Activated T-cell treated with anti-CD3 and anti-CD28 coated beads for 4 hours (primary cell): ENCODE measurements at regions not wholly inside any gene's neighbourhood (a gene's known extent, or its start where the extent isn't known, plus 50 kb on each side); places are given as distances from the start of the nearest gene placed in this dataset.
"Not testable (repeated sequence)": the region's sequence is repeated elsewhere in the genome, so short reads cannot be mapped to it uniquely, and the experiment has no call there.

Source experiments
- DNase-seq: peaks from one replicate; pipeline ENCODE4 v3.0.0-alpha.2; 2020

GRCh38 chr14:106722813-106723687 lies 1196.7 kb downstream of the TMEM121 start:
- not testable (repeated sequence) for DNase-seq

- DNase-seq, result not testable (repeated sequence)
Measured at GRCh38 chr14:106727962-106728361, 1201.6 kb downstream of the TMEM121 start.

DNA sequence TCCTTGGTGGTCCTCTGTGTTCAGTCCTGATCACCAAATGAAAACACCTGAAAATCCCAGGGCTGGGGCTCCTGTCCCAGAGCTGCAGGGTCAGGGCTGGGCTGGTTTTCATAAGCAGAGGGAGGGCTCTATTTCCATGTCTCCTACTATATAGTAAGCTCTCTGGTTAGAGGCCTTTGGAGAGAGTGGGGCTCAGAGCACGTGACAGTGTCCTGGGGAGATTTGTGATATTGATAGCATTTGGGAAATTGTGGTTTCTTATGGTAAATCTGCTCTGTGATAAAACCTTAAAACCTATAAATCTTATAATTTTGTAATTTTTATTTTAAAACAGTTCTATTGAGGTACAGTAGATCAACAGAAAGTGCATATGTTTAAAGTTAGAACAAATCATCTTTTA lies 1202.2 kb downstream of the TMEM121 start:
- DNase-seq, result no peak

DNA sequence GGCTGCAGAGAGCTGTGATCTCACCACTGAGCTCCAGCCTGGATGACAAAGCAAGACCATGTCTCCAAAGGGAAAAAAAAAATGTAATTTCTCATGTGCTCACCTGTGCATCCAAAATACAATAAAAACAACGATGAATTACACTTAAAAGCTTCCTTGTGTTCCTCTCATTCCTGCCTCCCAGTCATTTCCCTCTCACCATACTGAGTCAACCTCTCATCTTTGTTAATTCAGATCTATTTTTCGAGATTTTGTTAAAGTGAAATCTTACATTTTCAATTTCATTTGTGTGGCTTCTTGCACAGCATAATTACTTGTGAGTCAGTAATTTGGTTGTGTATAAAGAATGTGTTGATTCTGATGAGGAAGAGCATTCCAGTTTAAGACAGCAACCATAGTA lies 1203.2 kb downstream of the TMEM121 start:
- no peak for DNase-seq

GRCh38 chr14:106733771-106734170 lies 1207.4 kb downstream of the TMEM121 start:
- DNase-seq, result no peak

DNA sequence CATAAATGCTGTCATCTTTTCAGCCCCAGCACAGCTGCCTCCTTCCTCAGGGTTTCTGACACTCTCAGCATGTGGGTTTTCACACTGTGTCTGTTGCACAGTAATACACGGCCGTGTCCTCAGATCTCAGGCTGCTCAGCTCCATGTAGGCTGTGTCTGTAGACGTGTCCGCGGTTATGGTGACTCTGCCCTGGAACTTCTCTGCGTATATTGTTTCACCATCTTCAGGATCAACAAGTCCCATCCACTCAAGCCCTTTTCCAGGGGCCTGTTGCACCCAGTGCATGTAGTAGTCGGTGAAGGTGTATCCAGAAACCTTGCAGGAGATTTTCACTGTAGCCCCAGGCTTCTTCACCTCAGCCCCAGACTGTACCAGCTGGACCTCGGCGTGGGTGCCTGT lies 1210.6 kb downstream of the TMEM121 start:
- no peak for DNase-seq

DNA sequence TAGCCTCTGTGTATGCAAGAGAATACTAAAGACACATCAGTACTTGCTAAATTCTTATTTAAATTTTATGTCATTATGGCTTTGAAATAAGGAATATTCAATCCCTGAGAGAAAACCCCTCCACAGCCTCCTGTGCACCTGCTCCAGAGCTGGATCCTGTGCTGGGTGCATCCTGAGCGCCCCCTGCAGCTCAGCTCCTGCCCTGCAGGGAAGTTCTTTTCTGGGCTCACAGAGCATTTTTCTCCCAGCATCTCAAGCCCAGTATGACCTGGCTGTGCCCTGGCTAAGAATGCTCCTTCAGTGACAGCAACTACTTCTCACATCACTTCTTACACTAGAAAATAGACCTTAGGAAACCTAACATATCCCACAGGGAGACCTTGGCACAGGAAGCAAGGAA lies 1211.7 kb downstream of the TMEM121 start:
- DNase-seq, result no peak

GRCh38 chr14:106738598-106739258 lies 1212.3 kb downstream of the TMEM121 start:
- DNase-seq, result not testable (repeated sequence)

DNA sequence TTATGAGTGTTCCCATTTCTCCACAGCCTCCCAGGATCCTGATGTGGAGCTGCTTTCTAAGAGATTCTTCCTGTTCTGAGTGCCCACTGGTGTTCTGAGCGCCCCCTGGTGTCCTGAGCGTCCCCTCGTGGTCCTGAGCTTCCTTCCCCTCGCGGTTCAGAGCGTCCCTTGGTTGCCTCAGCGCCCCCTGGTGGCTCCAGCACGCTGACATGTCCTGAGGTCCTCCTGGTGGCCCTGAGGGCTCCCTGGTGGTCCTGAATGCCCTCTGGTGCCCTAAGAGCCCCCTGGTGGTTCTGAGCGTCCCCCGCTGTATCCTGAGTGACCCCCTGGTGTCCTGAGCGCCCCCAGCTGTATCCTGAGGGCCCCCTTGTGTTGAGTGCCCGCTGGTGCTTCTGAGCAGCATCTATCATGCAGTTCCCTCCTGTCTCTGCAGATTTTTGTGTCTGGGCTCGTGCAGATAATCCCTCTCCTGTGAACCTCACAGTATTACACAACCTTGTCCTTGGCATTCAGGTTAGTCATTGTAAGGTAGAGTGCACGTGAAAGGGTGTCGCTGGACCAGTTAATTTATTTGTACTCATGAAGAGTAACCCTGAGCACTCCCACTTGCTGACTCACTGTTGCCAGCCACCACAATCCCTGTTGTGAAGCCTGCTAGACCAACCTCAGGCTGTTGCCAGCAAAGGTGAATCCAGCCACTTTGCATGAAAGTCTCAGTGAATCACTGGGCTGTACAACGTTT lies 1214.9 kb downstream of the TMEM121 start:
- DNase-seq, result not testable (repeated sequence)

DNA sequence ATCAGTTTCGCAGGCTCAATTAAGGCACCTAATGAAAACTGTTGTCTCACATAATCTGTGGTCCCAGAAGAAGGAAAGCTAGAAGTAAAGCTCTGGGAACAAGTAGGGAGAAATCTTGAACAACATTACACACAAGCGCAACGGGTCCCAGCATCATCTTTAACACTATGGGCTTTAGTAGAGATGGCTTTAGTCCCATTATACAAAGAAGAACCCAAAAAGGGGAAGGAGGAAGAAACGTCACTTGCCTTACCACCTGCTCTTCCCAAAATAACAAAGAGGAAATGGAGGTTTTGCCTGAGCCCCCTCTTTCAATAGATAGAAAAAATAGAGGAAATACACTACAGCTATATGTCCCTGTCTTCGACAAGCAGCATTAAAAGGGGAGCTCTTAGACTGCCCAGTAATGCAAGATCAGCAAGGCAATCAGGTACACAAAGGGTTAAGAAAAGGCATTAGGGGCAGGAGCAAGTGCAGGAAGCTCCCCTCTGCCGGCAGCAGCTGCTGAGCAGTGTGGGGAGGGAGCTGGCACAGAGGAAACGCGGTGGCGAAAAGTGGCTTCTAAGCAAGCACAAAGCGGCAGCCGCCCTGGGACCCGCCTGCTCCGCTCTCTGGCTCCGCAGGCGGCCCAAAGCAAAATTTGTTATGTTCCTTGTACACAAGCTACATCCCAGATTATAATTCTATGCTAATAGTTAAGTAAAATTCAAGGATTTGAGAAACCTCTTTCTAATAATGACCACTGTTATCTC lies 1218.8 kb downstream of the TMEM121 start:
- DNase-seq, result not testable (repeated sequence)

GRCh38 chr14:106750089-106750488 lies 1223.7 kb downstream of the TMEM121 start:
- not testable (repeated sequence) for DNase-seq

DNA sequence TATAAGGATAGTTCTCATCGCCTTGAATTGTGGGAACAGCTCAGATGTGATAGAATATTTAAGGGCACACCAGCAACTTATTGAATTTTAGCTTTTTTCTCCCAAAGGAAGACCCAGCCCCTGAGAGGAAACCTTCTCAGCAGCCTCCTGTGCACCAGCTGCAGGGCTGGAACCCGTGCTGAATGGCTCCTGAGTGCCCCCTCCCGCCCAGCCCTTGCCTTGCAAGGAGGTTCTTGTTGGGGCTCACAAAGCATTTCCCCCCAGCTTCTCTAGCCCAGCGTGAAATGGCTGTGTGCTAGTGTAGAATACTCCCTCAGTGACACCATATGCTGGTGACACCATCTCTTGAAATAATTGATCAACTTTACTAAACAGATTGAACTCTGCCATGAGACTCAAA lies 1227.4 kb downstream of the TMEM121 start:
- DNase-seq, result not testable (repeated sequence)

DNA sequence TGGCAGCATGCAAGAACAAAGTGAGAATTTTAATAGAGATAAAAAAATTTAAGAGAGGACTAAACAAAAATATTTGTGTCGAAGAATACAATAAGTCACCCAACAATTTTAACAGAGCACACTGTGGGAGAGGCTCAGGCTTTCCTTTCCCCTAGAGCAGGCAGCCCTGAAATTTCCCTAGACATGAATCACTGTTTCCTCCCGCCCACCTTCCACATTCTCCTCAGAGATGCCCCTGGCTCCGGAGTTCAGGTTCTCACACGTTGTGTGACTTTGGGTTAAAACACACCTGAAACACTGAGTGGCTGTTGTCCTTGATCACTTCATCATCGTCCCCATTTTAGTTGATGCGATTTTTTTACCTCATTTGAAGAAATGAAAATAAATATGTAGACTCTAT lies 1231.1 kb downstream of the TMEM121 start:
- DNase-seq, result not testable (repeated sequence)

- DNase-seq, result not testable (repeated sequence)
Measured at GRCh38 chr14:106761886-106762816, 1235.8 kb downstream of the TMEM121 start.

DNA sequence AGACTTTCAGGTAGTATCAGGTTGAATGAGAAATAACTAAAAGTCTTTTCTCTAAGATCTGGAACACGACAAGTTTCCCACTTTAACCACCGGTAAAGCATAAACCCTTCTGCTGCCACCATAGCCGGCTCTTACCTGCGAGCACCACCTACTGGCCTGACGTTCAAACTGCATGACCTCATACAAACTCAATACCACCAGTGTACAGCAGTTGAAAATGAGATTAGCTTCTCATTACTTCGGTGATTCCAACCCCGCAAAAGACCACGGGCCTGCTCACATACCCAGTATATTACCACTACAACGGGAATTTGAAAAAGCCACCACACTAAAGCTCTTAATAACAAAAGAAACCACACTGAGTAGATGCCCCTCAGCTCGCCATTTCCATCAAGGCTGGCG lies 1238.6 kb downstream of the TMEM121 start:
- not testable (repeated sequence) for DNase-seq

DNA sequence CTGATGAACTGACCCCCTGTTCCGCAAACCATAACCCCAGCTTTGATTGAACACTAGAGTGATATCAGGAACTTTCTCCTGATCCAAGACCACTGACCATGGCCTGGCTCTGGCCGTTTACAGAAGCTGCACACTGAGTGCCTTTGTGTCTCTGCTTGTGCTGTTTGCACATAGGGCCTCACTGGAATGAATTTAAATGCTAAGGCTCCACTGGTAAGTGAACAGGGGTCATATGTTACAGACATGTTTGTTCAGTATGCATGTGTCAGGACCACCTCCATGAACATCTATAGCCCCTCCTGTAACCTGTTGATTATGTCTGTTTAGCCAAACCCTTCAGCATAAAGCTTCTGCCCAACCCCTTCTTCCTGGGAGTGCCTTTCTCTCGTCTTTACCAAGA lies 1239.8 kb downstream of the TMEM121 start:
- no peak for DNase-seq

- DNase-seq, result peak; percentile 36
Measured at GRCh38 chr14:106766551-106767277, 1240.3 kb downstream of the TMEM121 start.

DNA sequence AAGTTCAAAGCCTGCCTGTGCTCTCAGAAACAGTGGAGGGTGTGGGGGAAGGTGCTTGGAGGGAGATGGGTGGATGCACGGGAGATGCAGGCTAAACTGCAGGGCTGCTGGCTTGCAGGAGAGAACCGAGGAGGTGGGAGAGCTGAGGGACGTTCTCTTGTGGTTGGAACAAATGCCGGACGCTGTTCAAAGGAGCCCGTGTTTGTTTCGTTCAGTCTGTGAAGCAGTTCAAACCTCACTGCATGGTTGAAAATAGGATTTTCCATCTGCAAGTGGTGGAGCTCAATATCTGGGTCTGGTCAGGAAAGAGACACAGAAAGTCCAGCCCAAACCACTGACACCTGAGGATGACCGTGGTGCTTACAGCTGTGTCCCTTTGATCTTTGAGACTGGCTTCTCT lies 1241.8 kb downstream of the TMEM121 start:
- DNase-seq, result not testable (repeated sequence)

GRCh38 chr14:106768972-106769700 lies 1242.8 kb downstream of the TMEM121 start:
- DNase-seq, result not testable (repeated sequence)

- DNase-seq, result not testable (repeated sequence)
Measured at GRCh38 chr14:106770158-106770672, 1243.8 kb downstream of the TMEM121 start.
